OCI-LY3 (cell line): ENCODE measurements at regions not wholly inside any gene's neighbourhood (a gene's known extent, or its start where the extent isn't known, plus 50 kb on each side); places are given as distances from the start of the nearest gene placed in this dataset.

Source experiments
- H2AFZ ChIP-seq: fragments of 200-600, 300-600 bp; shearing (Covaris generic); 2 replicates; pipeline ENCODE4 v1.6.0; 2014; ENCODE audit warnings: antibody characterized with exemption, low read depth, low read length
- H3K27ac ChIP-seq: fragments of 200-600, 300-600 bp; sonication (generic); 2 replicates; pipeline ENCODE4 v1.5.1; 2014; ENCODE audit warnings: mild to moderate bottlenecking, low read length, moderate library complexity, mixed read lengths
- H3K27me3 ChIP-seq: fragments of 200-600, 300-600 bp; sonication (generic); 2 replicates; pipeline ENCODE4 v1.6.1; 2014; ENCODE audit warnings: low read depth, low read length, mixed read lengths
- H3K36me3 ChIP-seq: fragments of 200-600, 300-600 bp; sonication (generic); replicated peaks from 2 replicates; pipeline ENCODE3; 2014; ENCODE audit warnings: low read depth, low read length, mixed read lengths
- H3K4me1 ChIP-seq: fragments of 300-600, 200-600 bp; sonication (generic); 2 replicates; pipeline ENCODE4 v1.6.1; 2014; ENCODE audit warnings: low read length, mixed read lengths
- H3K4me2 ChIP-seq: fragments of 200-600, 300-600 bp; sonication (generic); 2 replicates; pipeline ENCODE4 v1.6.1; 2014; ENCODE audit warnings: low read length, mixed read lengths
- H3K4me3 ChIP-seq: fragments of 300-600, 200-600 bp; sonication (generic); 2 replicates; pipeline ENCODE4 v1.5.1; 2014; ENCODE audit warnings: antibody characterized with exemption, mild to moderate bottlenecking, low read length, moderate library complexity
- H3K79me2 ChIP-seq: fragments of 300-600, 200-600 bp; shearing (Covaris generic); 2 replicates; pipeline ENCODE4 v1.6.1; 2014; ENCODE audit warnings: mild to moderate bottlenecking, low read length, mixed read lengths
- H3K9ac ChIP-seq: fragments of 300-600, 200-600 bp; shearing (Covaris generic); 2 replicates; pipeline ENCODE4 v1.6.0; 2014; ENCODE audit warnings: mild to moderate bottlenecking, low read length, moderate library complexity
- H3K9me3 ChIP-seq: fragments of 200-600, 300-600 bp; shearing (Covaris generic); 2 replicates; pipeline ENCODE4 v1.6.1; 2014; ENCODE audit warnings: low read length, mixed read lengths; ENCODE audit not compliant: insufficient read depth
- H4K20me1 ChIP-seq: fragments of 200-600, 300-600 bp; sonication (generic); 2 replicates; pipeline ENCODE4 v1.6.1; 2016; ENCODE audit warnings: low read length, mixed read lengths; ENCODE audit not compliant: insufficient read depth
- CTCF ChIP-seq: fragments of 200-600, 300-600 bp; sonication (generic); IDR thresholded peaks from 2 replicates; pipeline ENCODE4 v1.5.1; 2014; ENCODE audit warnings: antibody characterized with exemption, low read length, low read depth
- EZH2phosphoT487 ChIP-seq: fragments of 200-600 bp; shearing (Covaris generic); IDR thresholded peaks from 2 replicates; pipeline ENCODE4 v1.6.1; 2018; ENCODE audit warnings: antibody characterized with exemption, mixed run types, low read depth

- Histone ChIP-seq H3K4me2 (no peak overlapping the region), H3K27me3 (peaks cover 13% of the 10 kb centered on the region), H3K9ac (no peak overlapping the region), H3K9me3 (no peaks in the 10 kb centered on the region), H3K79me2 (no peaks in the 10 kb centered on the region), H3K36me3 (no peaks in the 10 kb centered on the region), H3K27ac (no peak overlapping the region), H3K4me3 (no peak overlapping the region), H2AFZ (no peak overlapping the region), H4K20me1 (no peaks in the 10 kb centered on the region), H3K4me1 (no peaks in the 10 kb centered on the region)
- TF ChIP-seq EZH2phosphoT487 = no peak
- TF ChIP-seq CTCF = no peak
Measured at GRCh38 chr12:97313471-97314190, 149.0 kb upstream of the RMST start.

- Histone ChIP-seq H3K9me3 (no peaks in the 10 kb centered on the region), H3K27ac (no peak overlapping the region), H4K20me1 (no peaks in the 10 kb centered on the region), H3K36me3 (no peaks in the 10 kb centered on the region), H3K4me3 (no peak overlapping the region), H2AFZ (no peak overlapping the region), H3K4me2 (no peak overlapping the region), H3K9ac (no peak overlapping the region), H3K4me1 (no peaks in the 10 kb centered on the region), H3K79me2 (no peaks in the 10 kb centered on the region), H3K27me3 (peaks cover 13% of the 10 kb centered on the region)
- TF ChIP-seq CTCF = no peak
- no peak for TF ChIP-seq EZH2phosphoT487
Measured at GRCh38 chr12:97316321-97316720, 146.3 kb upstream of the RMST start.

- no peak for TF ChIP-seq EZH2phosphoT487
- TF ChIP-seq CTCF = no peak
- no peaks in the 10 kb centered on the region for H3K9me3 ChIP-seq
- H3K27ac ChIP-seq = no peak overlapping the region
- no peaks in the 10 kb centered on the region for H3K79me2 ChIP-seq
- H3K36me3 ChIP-seq = no peaks in the 10 kb centered on the region
- no peaks in the 10 kb centered on the region for H4K20me1 ChIP-seq
- no peaks in the 10 kb centered on the region for H3K4me1 ChIP-seq
- no peak overlapping the region for H3K4me2 ChIP-seq
- no peak overlapping the region for H2AFZ ChIP-seq
- H3K4me3 ChIP-seq = no peak overlapping the region
- H3K27me3 ChIP-seq = no peaks in the 10 kb centered on the region
- no peak overlapping the region for H3K9ac ChIP-seq
Measured at GRCh38 chr12:97321621-97322020, 141.0 kb upstream of the RMST start.

- Histone ChIP-seq H3K27ac (no peak overlapping the region), H3K9me3 (no peaks in the 10 kb centered on the region), H3K27me3 (no peaks in the 10 kb centered on the region), H2AFZ (no peak overlapping the region), H3K9ac (no peak overlapping the region), H3K4me1 (no peaks in the 10 kb centered on the region), H3K4me3 (no peak overlapping the region), H3K4me2 (no peak overlapping the region), H4K20me1 (no peaks in the 10 kb centered on the region), H3K79me2 (no peaks in the 10 kb centered on the region), H3K36me3 (no peaks in the 10 kb centered on the region)
- TF ChIP-seq EZH2phosphoT487 = no peak
- TF ChIP-seq CTCF = no peak
Measured at GRCh38 chr12:97322388-97322787, 140.2 kb upstream of the RMST start.
